Panc1 (cell line): ENCODE measurements at regions not wholly inside any gene's neighbourhood (a gene's known extent, or its start where the extent isn't known, plus 50 kb on each side); places are given as distances from the start of the nearest gene placed in this dataset.

Experiments
- ATAC-seq: fragments of 200-7000 bp; cut with Tn5 transposase; 2 replicates; pipeline ENCODE4 v1.9.1; 2020; ENCODE audit warnings: mild to moderate bottlenecking, moderate library complexity
- BruUV-seq: library from RNA; stranded (reverse); fragments of 400-500 nt; replicated peaks from 2 replicates; lab custom pipeline; 2021; lab: Mats Ljungman, UMichigan
- CTCF ChIA-PET: fragments of 300-600 bp; sonication (Branson Sonifier 250); formaldehyde crosslinking; loops from one replicate; lab custom pipeline; 2022; ENCODE audit warnings: antibody characterized with exemption; lab: Charles Lee
- POLR2A ChIA-PET: fragments of 300-600 bp; sonication (Branson Sonifier 250); formaldehyde crosslinking; loops from one replicate; lab custom pipeline; 2022; ENCODE audit warnings: antibody characterized with exemption; lab: Charles Lee
- DNase-seq: peaks from one replicate; pipeline ENCODE4 v3.0.0-alpha.2; 2010; ENCODE audit warnings: low read depth, low spot score
- H3K27ac ChIP-seq: 2 replicates; pipeline ENCODE4 v1.5.1; 2011; ENCODE audit warnings: mild to moderate bottlenecking, low read length, inconsistent platforms
- H3K27me3 ChIP-seq: fragments of 200-500 bp; sonication (Bioruptor generic); 2 replicates; pipeline ENCODE4 v1.6.0; 2014; ENCODE audit warnings: low read length, inconsistent platforms; ENCODE audit not compliant: control insufficient read depth, insufficient read depth
- H3K36me3 ChIP-seq: fragments of 200-500 bp; sonication (Bioruptor generic); 2 replicates; pipeline ENCODE4 v1.5.1; 2014; ENCODE audit warnings: inconsistent platforms, mild to moderate bottlenecking, low read length, moderate library complexity; ENCODE audit not compliant: control insufficient read depth, insufficient read depth
- H3K4me1 ChIP-seq: 2 replicates; pipeline ENCODE4 v1.5.1; 2011; ENCODE audit warnings: inconsistent platforms, mild to moderate bottlenecking, low read length, moderate library complexity; ENCODE audit not compliant: control insufficient read depth, insufficient read depth
- H3K4me3 ChIP-seq, 2 experiments: 2 replicates each; pipeline ENCODE4 v1.5.1; 2011 to 2012; ENCODE audit warnings: low read depth in 2 of 2, low read length in 2 of 2, mild to moderate bottlenecking in 2 of 2, inconsistent platforms in 1 of 2, moderate library complexity in 1 of 2
- H3K9me3 ChIP-seq: fragments of 200-500 bp; sonication (Bioruptor generic); 2 replicates; pipeline ENCODE4 v1.5.1; 2014; ENCODE audit warnings: low read depth, mild to moderate bottlenecking, inconsistent platforms, low read length, moderate library complexity; ENCODE audit not compliant: control insufficient read depth, insufficient read depth
- POLR2AphosphoS5 ChIP-seq: IDR thresholded peaks from 2 replicates; pipeline ENCODE4 v1.6.1; 2012; ENCODE audit warnings: mild to moderate bottlenecking, low read depth, low read length, moderate library complexity
- REST ChIP-seq, 2 experiments: IDR thresholded peaks; 2 replicates each; pipeline ENCODE4 v1.6.1; 2011 to 2012; ENCODE audit warnings: low read depth in 2 of 2, control low read depth in 1 of 2, low read length in 1 of 2, mild to moderate bottlenecking in 1 of 2, moderate library complexity in 1 of 2; ENCODE audit not compliant: insufficient read depth in 1 of 2
- SIN3A ChIP-seq: IDR thresholded peaks from 2 replicates; pipeline ENCODE4 v1.6.1; 2012; ENCODE audit warnings: low read depth, mild to moderate bottlenecking, low read length, moderate library complexity, borderline replicate concordance; ENCODE audit not compliant: insufficient read depth
- TCF7L2 ChIP-seq: IDR thresholded peaks from 2 replicates; pipeline ENCODE4 v1.6.1; 2011; ENCODE audit warnings: mild to moderate bottlenecking, low read depth, low read length, inconsistent platforms
- in situ Hi-C: cut with HindIII; loops from 2 replicates; pipeline ENCODE4 v1.10.0; 2016; ENCODE audit warnings: low sequenced_read_pairs, low pct_unique_long_range_greater_than_20kb
- intact Hi-C: fragments of 100-400 bp; cut with micrococcal nuclease; formaldehyde crosslinking; loops from one replicate; pipeline ENCODE4 v1.10.0; 2022; ENCODE audit not compliant: unreplicated experiment
- TF ChIP-seq, protein P1 (sequence below): fragments of 450-650 bp; IDR thresholded peaks from 2 replicates; pipeline ENCODE4 v1.5.1; 2017; ENCODE audit warnings: mild to moderate bottlenecking

GRCh38 chr12:130064999-130065398 lies 97.3 kb upstream of the FZD10 start:
- TF ChIP-seq SIN3A (no peak), POLR2AphosphoS5 (no peak), TCF7L2 (no peak), REST (IDR thresholded peaks at IDR 0.05; ENCODE audit: insufficient read depth in 1 of 2, low read depth in 2 of 2, low read length in 1 of 2) (no peak)
- TF ChIP-seq, protein P1, sequence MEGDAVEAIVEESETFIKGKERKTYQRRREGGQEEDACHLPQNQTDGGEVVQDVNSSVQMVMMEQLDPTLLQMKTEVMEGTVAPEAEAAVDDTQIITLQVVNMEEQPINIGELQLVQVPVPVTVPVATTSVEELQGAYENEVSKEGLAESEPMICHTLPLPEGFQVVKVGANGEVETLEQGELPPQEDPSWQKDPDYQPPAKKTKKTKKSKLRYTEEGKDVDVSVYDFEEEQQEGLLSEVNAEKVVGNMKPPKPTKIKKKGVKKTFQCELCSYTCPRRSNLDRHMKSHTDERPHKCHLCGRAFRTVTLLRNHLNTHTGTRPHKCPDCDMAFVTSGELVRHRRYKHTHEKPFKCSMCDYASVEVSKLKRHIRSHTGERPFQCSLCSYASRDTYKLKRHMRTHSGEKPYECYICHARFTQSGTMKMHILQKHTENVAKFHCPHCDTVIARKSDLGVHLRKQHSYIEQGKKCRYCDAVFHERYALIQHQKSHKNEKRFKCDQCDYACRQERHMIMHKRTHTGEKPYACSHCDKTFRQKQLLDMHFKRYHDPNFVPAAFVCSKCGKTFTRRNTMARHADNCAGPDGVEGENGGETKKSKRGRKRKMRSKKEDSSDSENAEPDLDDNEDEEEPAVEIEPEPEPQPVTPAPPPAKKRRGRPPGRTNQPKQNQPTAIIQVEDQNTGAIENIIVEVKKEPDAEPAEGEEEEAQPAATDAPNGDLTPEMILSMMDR = no peak
- H3K36me3 ChIP-seq = no peaks in the 10 kb centered on the region
- intact Hi-C loops (no loop called here), in situ Hi-C loops (no loop called here)
- no peaks in the 10 kb centered on the region for H3K4me1 ChIP-seq
- ChIA-PET POLR2A (no interaction called here), CTCF (no interaction called here)
- BruUV-seq = no TSS peak
- H3K27me3 ChIP-seq = 0 out of 2 replicates have a peak, but pooled peaks cover 2% of the 10 kb centered on the region
- H3K9me3 ChIP-seq = no peaks in the 10 kb centered on the region
- ATAC-seq (no peak), DNase-seq (no peak)
- H3K4me3 ChIP-seq = no peak overlapping the region
- H3K27ac ChIP-seq = no peak overlapping the region

- in situ Hi-C loops (no loop called here), intact Hi-C loops (no loop called here)
- H3K9me3 ChIP-seq = no peaks in the 10 kb centered on the region
- TF ChIP-seq, protein P1 = no peak
- TF ChIP-seq POLR2AphosphoS5 = no peak
- no peak for TF ChIP-seq SIN3A
- no peak for TF ChIP-seq TCF7L2
- no peak for TF ChIP-seq REST (IDR thresholded peaks at IDR 0.05; ENCODE audit: insufficient read depth in 1 of 2, low read depth in 2 of 2, low read length in 1 of 2)
- CTCF ChIA-PET = no interaction called here
- no TSS peak for BruUV-seq
- no peaks in the 10 kb centered on the region for H3K27me3 ChIP-seq
- no peak overlapping the region for H3K27ac ChIP-seq
- ATAC-seq (no peak), DNase-seq (no peak)
- H3K36me3 ChIP-seq = no peaks in the 10 kb centered on the region
- H3K4me3 ChIP-seq = no peak overlapping the region
- POLR2A ChIA-PET = no interaction called here
- H3K4me1 ChIP-seq = no peaks in the 10 kb centered on the region
Observed at GRCh38 chr12:130066742-130067141, 95.5 kb upstream of the FZD10 start.
